ENCODE measurements at regions not wholly inside any gene's neighbourhood (a gene's known extent, or its start where the extent isn't known, plus 50 kb on each side); places are given as distances from the start of the nearest gene placed in this dataset.

DNA sequence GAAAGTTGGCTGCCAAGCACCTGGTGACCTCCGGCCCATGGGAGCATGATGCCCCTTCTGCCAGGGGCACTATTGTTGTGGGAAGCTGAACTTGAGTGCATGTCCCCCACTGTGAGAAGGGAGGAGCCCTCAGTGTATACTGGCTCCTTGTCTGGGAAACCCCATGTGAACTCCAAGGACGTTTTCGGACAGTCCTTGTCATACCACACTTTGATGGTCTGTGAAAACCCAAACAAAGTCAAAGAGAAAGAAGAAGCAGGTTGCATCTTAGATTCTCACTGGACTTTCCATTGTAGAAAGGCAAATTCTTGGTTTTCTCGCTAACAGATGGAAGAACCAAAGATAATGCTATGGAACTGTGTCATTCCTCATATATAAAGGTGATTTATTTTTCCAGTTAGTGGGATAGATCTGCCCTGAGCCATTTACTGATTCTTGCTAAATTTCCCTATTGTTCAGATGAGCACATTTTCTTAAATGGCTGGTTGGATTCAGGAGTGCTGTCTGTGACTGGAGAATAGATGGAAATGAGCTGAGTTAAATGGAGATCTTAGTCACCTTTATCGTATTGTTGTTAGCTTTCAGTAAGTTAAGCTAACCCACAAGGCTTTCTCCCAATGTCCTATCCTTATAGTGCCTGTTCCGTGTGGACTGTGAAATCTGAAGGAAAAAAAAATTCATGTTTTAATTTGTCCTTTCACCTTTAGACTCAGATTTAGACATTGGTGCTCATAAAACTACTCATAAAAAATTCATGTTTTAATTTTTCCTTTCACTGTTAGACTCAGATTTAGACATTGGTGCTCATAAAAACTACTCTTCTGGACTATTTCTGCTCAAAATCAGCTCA is 166.6 kb downstream of the ACTR3 start:
- TF ChIP-seq, protein P1, sequence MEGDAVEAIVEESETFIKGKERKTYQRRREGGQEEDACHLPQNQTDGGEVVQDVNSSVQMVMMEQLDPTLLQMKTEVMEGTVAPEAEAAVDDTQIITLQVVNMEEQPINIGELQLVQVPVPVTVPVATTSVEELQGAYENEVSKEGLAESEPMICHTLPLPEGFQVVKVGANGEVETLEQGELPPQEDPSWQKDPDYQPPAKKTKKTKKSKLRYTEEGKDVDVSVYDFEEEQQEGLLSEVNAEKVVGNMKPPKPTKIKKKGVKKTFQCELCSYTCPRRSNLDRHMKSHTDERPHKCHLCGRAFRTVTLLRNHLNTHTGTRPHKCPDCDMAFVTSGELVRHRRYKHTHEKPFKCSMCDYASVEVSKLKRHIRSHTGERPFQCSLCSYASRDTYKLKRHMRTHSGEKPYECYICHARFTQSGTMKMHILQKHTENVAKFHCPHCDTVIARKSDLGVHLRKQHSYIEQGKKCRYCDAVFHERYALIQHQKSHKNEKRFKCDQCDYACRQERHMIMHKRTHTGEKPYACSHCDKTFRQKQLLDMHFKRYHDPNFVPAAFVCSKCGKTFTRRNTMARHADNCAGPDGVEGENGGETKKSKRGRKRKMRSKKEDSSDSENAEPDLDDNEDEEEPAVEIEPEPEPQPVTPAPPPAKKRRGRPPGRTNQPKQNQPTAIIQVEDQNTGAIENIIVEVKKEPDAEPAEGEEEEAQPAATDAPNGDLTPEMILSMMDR (IDR thresholded peaks at IDR 0.05; ENCODE audit: insufficient read depth, low read length) = no peak
- TF ChIP-seq, protein P2, sequence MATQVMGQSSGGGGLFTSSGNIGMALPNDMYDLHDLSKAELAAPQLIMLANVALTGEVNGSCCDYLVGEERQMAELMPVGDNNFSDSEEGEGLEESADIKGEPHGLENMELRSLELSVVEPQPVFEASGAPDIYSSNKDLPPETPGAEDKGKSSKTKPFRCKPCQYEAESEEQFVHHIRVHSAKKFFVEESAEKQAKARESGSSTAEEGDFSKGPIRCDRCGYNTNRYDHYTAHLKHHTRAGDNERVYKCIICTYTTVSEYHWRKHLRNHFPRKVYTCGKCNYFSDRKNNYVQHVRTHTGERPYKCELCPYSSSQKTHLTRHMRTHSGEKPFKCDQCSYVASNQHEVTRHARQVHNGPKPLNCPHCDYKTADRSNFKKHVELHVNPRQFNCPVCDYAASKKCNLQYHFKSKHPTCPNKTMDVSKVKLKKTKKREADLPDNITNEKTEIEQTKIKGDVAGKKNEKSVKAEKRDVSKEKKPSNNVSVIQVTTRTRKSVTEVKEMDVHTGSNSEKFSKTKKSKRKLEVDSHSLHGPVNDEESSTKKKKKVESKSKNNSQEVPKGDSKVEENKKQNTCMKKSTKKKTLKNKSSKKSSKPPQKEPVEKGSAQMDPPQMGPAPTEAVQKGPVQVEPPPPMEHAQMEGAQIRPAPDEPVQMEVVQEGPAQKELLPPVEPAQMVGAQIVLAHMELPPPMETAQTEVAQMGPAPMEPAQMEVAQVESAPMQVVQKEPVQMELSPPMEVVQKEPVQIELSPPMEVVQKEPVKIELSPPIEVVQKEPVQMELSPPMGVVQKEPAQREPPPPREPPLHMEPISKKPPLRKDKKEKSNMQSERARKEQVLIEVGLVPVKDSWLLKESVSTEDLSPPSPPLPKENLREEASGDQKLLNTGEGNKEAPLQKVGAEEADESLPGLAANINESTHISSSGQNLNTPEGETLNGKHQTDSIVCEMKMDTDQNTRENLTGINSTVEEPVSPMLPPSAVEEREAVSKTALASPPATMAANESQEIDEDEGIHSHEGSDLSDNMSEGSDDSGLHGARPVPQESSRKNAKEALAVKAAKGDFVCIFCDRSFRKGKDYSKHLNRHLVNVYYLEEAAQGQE (IDR thresholded peaks at IDR 0.05; ENCODE audit: insufficient replicate concordance, low read depth) = no peak
- TF ChIP-seq POLR2AphosphoS5 (IDR thresholded peaks at IDR 0.05; ENCODE audit: low read depth) = no peak
